Mammary epithelial cell (primary cell): ENCODE measurements at regions not wholly inside any gene's neighbourhood (a gene's known extent, or its start where the extent isn't known, plus 50 kb on each side); places are given as distances from the start of the nearest gene placed in this dataset.

Experiments used
- CTCF ChIP-seq, 2 donors: IDR thresholded peaks in 1 of 2; conservative IDR thresholded peaks in 1 of 2; 2 replicates each; pipeline ENCODE4 v1.5.1; 2011 to 2012; ENCODE audit warnings: inconsistent platforms in 2 of 2, low read length in 2 of 2, mild to moderate bottlenecking in 2 of 2, control low read depth in 1 of 2, low read depth in 1 of 2; ENCODE audit not compliant: insufficient read depth in 1 of 2; ENCODE audit errors: extremely low read depth in 1 of 2
- EZH2 ChIP-seq: IDR thresholded peaks from 2 replicates; pipeline ENCODE4 v1.6.1; 2012; ENCODE audit warnings: low read length, inconsistent platforms, borderline replicate concordance

GRCh38 chr2:12441750-12442475 is 274.8 kb upstream of the TRIB2 start:
- TF ChIP-seq CTCF (conservative IDR thresholded peaks at IDR 0.05 in 1 of 2, IDR thresholded peaks at IDR 0.05 in 1 of 2; ENCODE audit: extremely low read depth in 1 of 2, insufficient read depth in 1 of 2, low read depth in 1 of 2, low read length in 2 of 2) (no peak), EZH2 (no peak)
